ENCODE measurements at regions not wholly inside any gene's neighbourhood (a gene's known extent, or its start where the extent isn't known, plus 50 kb on each side); places are given as distances from the start of the nearest gene placed in this dataset.

GRCh38 chr6:113674075-113674474 is 183.1 kb upstream of the MARCKS start:
- no peaks in the 10 kb centered on the region for H3K9me3 ChIP-seq (ENCODE audit: control insufficient read depth in 4 of 4, low read length in 3 of 4)
- TF ChIP-seq HNF4A (conservative IDR thresholded peaks at IDR 0.05) (peak in 1 of 2 donors; percentile 17), RXRA (IDR thresholded peaks at IDR 0.05) (no peak), RAD21 (IDR thresholded peaks at IDR 0.05) (peak in 1 of 2 donors; percentile 9)
- no peak for DNase-seq (ENCODE audit: low spot score)
- H3K9ac ChIP-seq (ENCODE audit: low read depth in 1 of 2, low read length in 2 of 2), result no peak overlapping the region
- H3K36me3 ChIP-seq (ENCODE audit: control insufficient read depth in 4 of 4, insufficient read depth in 3 of 4, low read depth in 1 of 4, low read length in 3 of 4), result no peaks in the 10 kb centered on the region
- 61% methylated on average over 4 of the region's 4 CpGs for WGBS
- H3K4me3 ChIP-seq (ENCODE audit: low read depth in 1 of 3, low read length in 3 of 3), result no peak overlapping the region
- no peaks in the 10 kb centered on the region for H3K27me3 ChIP-seq (ENCODE audit: control insufficient read depth in 4 of 4, insufficient read depth in 4 of 4, low read length in 3 of 4)
- H3K4me1 ChIP-seq (ENCODE audit: control insufficient read depth in 4 of 4, insufficient read depth in 4 of 4, low read length in 3 of 4), result peaks cover 0 to 2% (median 0%) of the 10 kb centered on the region in 4 donors
- H3K27ac ChIP-seq (ENCODE audit: low read depth in 1 of 2, low read length in 2 of 2), result no peak overlapping the region

DNA sequence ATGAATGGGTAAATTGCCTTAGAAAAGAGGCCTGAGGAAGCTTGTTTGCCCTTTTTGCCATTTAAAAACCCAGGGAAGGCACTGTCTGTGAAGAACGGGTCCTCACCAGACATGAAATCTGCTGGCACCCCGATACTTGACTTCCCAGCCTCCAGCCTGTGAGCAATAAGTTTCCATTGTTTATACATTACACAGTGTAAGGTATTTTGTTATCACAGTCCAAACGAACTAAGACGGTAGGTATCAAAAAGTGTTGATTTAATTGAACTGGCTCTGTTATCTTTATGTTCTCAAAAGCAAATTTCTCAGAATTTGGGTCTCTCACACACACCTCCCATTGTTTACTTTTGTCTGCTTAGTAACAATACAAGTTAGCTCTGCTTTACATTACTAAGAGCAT is 181.1 kb upstream of the MARCKS start:
- Histone ChIP-seq H3K9ac (ENCODE audit: low read depth in 1 of 2, low read length in 2 of 2) (no peak overlapping the region), H3K4me3 (ENCODE audit: low read depth in 1 of 3, low read length in 3 of 3) (no peak overlapping the region), H3K27me3 (ENCODE audit: control insufficient read depth in 4 of 4, insufficient read depth in 4 of 4, low read length in 3 of 4) (no peaks in the 10 kb centered on the region), H3K9me3 (ENCODE audit: control insufficient read depth in 4 of 4, low read length in 3 of 4) (no peaks in the 10 kb centered on the region), H3K27ac (ENCODE audit: low read depth in 1 of 2, low read length in 2 of 2) (no peak overlapping the region), H3K36me3 (ENCODE audit: control insufficient read depth in 4 of 4, insufficient read depth in 3 of 4, low read depth in 1 of 4, low read length in 3 of 4) (no peaks in the 10 kb centered on the region), H3K4me1 (ENCODE audit: control insufficient read depth in 4 of 4, insufficient read depth in 4 of 4, low read length in 3 of 4) (no peaks in the 10 kb centered on the region)
- DNase-seq (ENCODE audit: low spot score), result no peak
- TF ChIP-seq YY1 (IDR thresholded peaks at IDR 0.05) (no peak), NR2F2 (IDR thresholded peaks at IDR 0.05) (no peak), TAF1 (conservative IDR thresholded peaks at IDR 0.05) (no peak), SP1 (IDR thresholded peaks at IDR 0.05) (no peak), ZBTB33 (IDR thresholded peaks at IDR 0.05) (no peak), RAD21 (IDR thresholded peaks at IDR 0.05) (no peak), ATF3 (IDR thresholded peaks at IDR 0.05) (no peak), HNF4G (IDR thresholded peaks at IDR 0.05) (no peak), REST (IDR thresholded peaks at IDR 0.05) (no peak), EGR1 (IDR thresholded peaks at IDR 0.05; ENCODE audit: low read depth in 2 of 2) (no peak), RXRA (IDR thresholded peaks at IDR 0.05) (no peak), FOXA1 (IDR thresholded peaks at IDR 0.05) (no peak)
- TF ChIP-seq, protein P1, sequence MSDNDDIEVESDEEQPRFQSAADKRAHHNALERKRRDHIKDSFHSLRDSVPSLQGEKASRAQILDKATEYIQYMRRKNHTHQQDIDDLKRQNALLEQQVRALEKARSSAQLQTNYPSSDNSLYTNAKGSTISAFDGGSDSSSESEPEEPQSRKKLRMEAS (IDR thresholded peaks at IDR 0.05), result no peak
- 46% methylated on average over 4 of the region's 4 CpGs for WGBS

DNA sequence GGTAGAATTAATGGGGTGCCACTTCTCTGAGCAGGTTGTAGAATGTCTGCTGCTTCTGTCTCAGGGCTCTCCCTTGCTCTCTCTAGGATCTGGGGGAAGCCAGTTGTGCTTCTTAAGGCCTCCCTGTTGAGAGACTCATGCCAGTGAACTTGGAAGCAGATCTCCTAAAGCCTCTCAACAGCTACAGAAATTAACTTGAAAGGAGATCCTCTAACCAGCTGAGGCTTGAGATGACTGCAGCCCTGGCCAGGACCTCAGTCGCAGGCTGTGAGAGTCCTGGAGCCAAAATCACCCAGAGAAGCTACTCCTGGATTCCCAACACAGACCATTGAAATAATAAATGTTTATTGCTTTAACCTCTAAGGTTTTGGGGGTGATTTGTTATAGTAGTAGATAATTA is 180.2 kb upstream of the MARCKS start:
- no peak for DNase-seq (ENCODE audit: low spot score)
- 85% methylated on average over 1 of the region's 1 CpG for WGBS
- H3K27me3 ChIP-seq (ENCODE audit: control insufficient read depth in 4 of 4, insufficient read depth in 4 of 4, low read length in 3 of 4), result no peaks in the 10 kb centered on the region
- H3K9ac ChIP-seq (ENCODE audit: low read depth in 1 of 2, low read length in 2 of 2), result no peak overlapping the region
- no peaks in the 10 kb centered on the region for H3K9me3 ChIP-seq (ENCODE audit: control insufficient read depth in 4 of 4, low read length in 3 of 4)
- H3K4me1 ChIP-seq (ENCODE audit: control insufficient read depth in 4 of 4, insufficient read depth in 4 of 4, low read length in 3 of 4), result no peaks in the 10 kb centered on the region
- no peak overlapping the region for H3K27ac ChIP-seq (ENCODE audit: low read depth in 1 of 2, low read length in 2 of 2)
- H3K4me3 ChIP-seq (ENCODE audit: low read depth in 1 of 3, low read length in 3 of 3), result no peak overlapping the region
- no peaks in the 10 kb centered on the region for H3K36me3 ChIP-seq (ENCODE audit: control insufficient read depth in 4 of 4, insufficient read depth in 3 of 4, low read depth in 1 of 4, low read length in 3 of 4)
- TF ChIP-seq JUND (IDR thresholded peaks at IDR 0.05) (no peak), SP1 (IDR thresholded peaks at IDR 0.05) (no peak), HNF4G (IDR thresholded peaks at IDR 0.05) (no peak), HNF4A (conservative IDR thresholded peaks at IDR 0.05) (no peak), EGR1 (IDR thresholded peaks at IDR 0.05; ENCODE audit: low read depth in 2 of 2) (no peak), CTCF (IDR thresholded peaks at IDR 0.05; ENCODE audit: low read depth, low read length, missing input control) (no peak), RXRA (IDR thresholded peaks at IDR 0.05) (no peak), NR2F2 (IDR thresholded peaks at IDR 0.05) (no peak), REST (IDR thresholded peaks at IDR 0.05) (no peak), YY1 (IDR thresholded peaks at IDR 0.05) (no peak)
- TF ChIP-seq, protein P1 (IDR thresholded peaks at IDR 0.05), result no peak
